Liver (tissue), 8 donors: ENCODE measurements at regions not wholly inside any gene's neighbourhood (a gene's known extent, or its start where the extent isn't known, plus 50 kb on each side); places are given as distances from the start of the nearest gene placed in this dataset.

ENCODE experiments used
- DNase-seq: peaks from one replicate; pipeline ENCODE4 v3.0.0-alpha.2; 2017; ENCODE audit warnings: low spot score
- H3K27ac ChIP-seq, 2 donors: one replicate each; pipeline ENCODE4 v1.7.0; 2013; ENCODE audit warnings: inconsistent platforms in 2 of 2, low read length in 2 of 2, control low read depth in 1 of 2, low read depth in 1 of 2, mild to moderate bottlenecking in 1 of 2
- H3K27me3 ChIP-seq, 4 donors: one replicate each; pipeline versions ENCODE4 v1.6.1 to v1.7.0; 2013; ENCODE audit warnings: low read length in 3 of 4, inconsistent platforms in 1 of 4, mild to moderate bottlenecking in 1 of 4, moderate library complexity in 1 of 4; ENCODE audit not compliant: control insufficient read depth in 4 of 4, insufficient read depth in 4 of 4
- H3K36me3 ChIP-seq, 4 donors: one replicate each; pipeline versions ENCODE4 v1.6.1 to v1.7.0; 2013; ENCODE audit warnings: low read length in 3 of 4, mild to moderate bottlenecking in 3 of 4, low read depth in 1 of 4, moderate library complexity in 1 of 4; ENCODE audit not compliant: control insufficient read depth in 4 of 4, insufficient read depth in 3 of 4
- H3K4me1 ChIP-seq, 4 donors: one replicate each; pipeline versions ENCODE4 v1.6.1 to v1.7.0; 2013; ENCODE audit warnings: low read length in 3 of 4, mild to moderate bottlenecking in 3 of 4, moderate library complexity in 1 of 4; ENCODE audit not compliant: control insufficient read depth in 4 of 4, insufficient read depth in 4 of 4
- H3K4me3 ChIP-seq, 3 donors: one replicate each; pipeline versions ENCODE4 v1.6.1 to v1.7.0; 2013; ENCODE audit warnings: low read length in 3 of 3, control low read depth in 1 of 3, low read depth in 1 of 3, mild to moderate bottlenecking in 1 of 3
- H3K9ac ChIP-seq, 2 donors: one replicate each; pipeline ENCODE4 v1.7.0; 2013; ENCODE audit warnings: low read length in 2 of 2, mild to moderate bottlenecking in 2 of 2, moderate library complexity in 2 of 2, control low read depth in 1 of 2, low read depth in 1 of 2
- H3K9me3 ChIP-seq, 4 donors: one replicate each; pipeline versions ENCODE4 v1.6.1 to v1.7.0; 2013; ENCODE audit warnings: low read length in 3 of 4; ENCODE audit not compliant: control insufficient read depth in 4 of 4
- FOXA1 ChIP-seq: IDR thresholded peaks from 2 replicates; pipeline ENCODE4 v1.6.1; 2016; ENCODE audit warnings: antibody characterized with exemption
- FOXA2 ChIP-seq: IDR thresholded peaks from 2 replicates; pipeline ENCODE4 v1.6.1; 2016; ENCODE audit warnings: antibody characterized with exemption
- GABPA ChIP-seq, 2 donors: IDR thresholded peaks in 1 of 2; conservative IDR thresholded peaks in 1 of 2; 2 replicates each; pipeline ENCODE4 v1.6.1; 2016; ENCODE audit warnings: antibody characterized with exemption in 2 of 2, mild to moderate bottlenecking in 1 of 2, moderate library complexity in 1 of 2
- HNF4G ChIP-seq: IDR thresholded peaks from 2 replicates; pipeline ENCODE4 v1.6.1; 2016; ENCODE audit warnings: antibody characterized with exemption
- JUND ChIP-seq, 2 donors: IDR thresholded peaks; 2 replicates each; pipeline ENCODE4 v1.6.1; 2016; ENCODE audit warnings: antibody characterized with exemption in 2 of 2
- NR2F2 ChIP-seq: IDR thresholded peaks from 2 replicates; pipeline ENCODE4 v1.6.1; 2016; ENCODE audit warnings: antibody characterized with exemption
- RAD21 ChIP-seq, 2 donors: IDR thresholded peaks; 2 replicates each; pipeline ENCODE4 v1.6.1; 2016; ENCODE audit warnings: antibody characterized with exemption in 2 of 2, mild to moderate bottlenecking in 2 of 2
- RXRA ChIP-seq, 2 donors: IDR thresholded peaks; 2 replicates each; pipeline ENCODE4 v1.6.1; 2017 to 2018; ENCODE audit warnings: antibody characterized with exemption in 2 of 2, mild to moderate bottlenecking in 1 of 2
- SP1 ChIP-seq: IDR thresholded peaks from 2 replicates; pipeline ENCODE4 v1.6.1; 2018; ENCODE audit warnings: antibody characterized with exemption, mild to moderate bottlenecking
- TAF1 ChIP-seq: conservative IDR thresholded peaks from 2 replicates; pipeline ENCODE4 v1.6.1; 2016; ENCODE audit warnings: antibody characterized with exemption, mild to moderate bottlenecking
- YY1 ChIP-seq: IDR thresholded peaks from 2 replicates; pipeline ENCODE4 v1.6.1; 2016; ENCODE audit warnings: antibody characterized with exemption, mild to moderate bottlenecking
- WGBS: extraction: QIAGEN DNeasy Blood & Tissue Kit; methylation state at CpG from one replicate; pipeline ENCODE4 v1.1.7; 2013; 5-methylcytosine and 5-hydroxymethylcytosine counted together
- TF ChIP-seq, protein P1 (sequence below): fragments of 150-350 bp; IDR thresholded peaks from 2 replicates; pipeline ENCODE4 v1.5.1; 2017; ENCODE audit warnings: improper control_type of control experiment, low read depth, low read length; ENCODE audit not compliant: missing input control
- TF ChIP-seq, protein P2 (sequence below): IDR thresholded peaks from 2 replicates; pipeline ENCODE4 v1.6.1; 2016; ENCODE audit warnings: antibody characterized with exemption, mild to moderate bottlenecking
- TF ChIP-seq, protein P3 (sequence below): IDR thresholded peaks from 2 replicates; pipeline ENCODE4 v1.6.1; 2016; ENCODE audit warnings: antibody characterized with exemption
- donor health status: healthy.
- donor health status: healthy.
- donor health status: healthy.
- donor health status: healthy.
- donor health status: healthy.

DNA sequence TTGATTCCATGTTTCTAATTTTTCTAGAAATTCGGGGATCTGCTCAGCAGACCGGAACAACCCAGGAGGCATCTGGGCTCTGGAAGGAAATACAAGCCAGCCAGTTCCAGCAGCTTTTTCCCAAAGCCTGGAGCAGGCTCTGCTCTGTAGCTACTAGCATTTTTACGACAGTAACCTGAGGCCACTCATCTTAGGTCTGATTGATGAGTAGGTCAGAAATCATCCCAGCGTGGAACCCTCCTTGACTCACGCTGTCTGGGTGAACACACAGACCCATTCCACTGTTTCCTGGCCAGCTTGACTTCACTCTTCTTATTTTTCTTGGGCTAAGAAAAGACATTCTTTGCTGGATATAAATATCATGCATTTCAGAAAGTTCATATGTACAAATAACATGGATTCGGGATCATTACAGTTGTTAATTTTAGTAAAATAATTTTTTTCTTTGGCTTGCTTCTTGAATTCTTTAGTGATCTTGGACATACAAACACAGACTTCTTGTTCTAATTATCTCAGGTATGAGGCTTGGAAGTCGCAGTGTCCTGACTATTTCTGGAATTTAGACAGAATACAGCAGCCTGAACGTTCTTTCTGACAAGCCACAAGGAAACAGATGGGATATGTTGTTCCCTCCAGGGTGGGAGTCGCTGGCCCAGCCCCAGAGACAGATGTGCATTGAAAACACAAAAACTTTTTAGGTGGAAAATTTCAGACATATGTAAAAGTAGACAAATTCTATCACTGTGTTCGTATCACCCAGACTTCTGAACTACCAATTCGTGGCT, 54.6 kb upstream of the PITRM1 start:
- H3K27ac ChIP-seq, result no peak overlapping the region
- H3K9me3 ChIP-seq, result no peaks in the 10 kb centered on the region
- H3K9ac ChIP-seq, result no peak overlapping the region
- no peak overlapping the region for H3K4me3 ChIP-seq
- TF ChIP-seq GABPA (IDR thresholded peaks at IDR 0.05 in 1 of 2, conservative IDR thresholded peaks at IDR 0.05 in 1 of 2) (no peak), RAD21 (IDR thresholded peaks at IDR 0.05) (no peak), TAF1 (no peak)
- DNase-seq, result no peak
- H3K36me3 ChIP-seq, result no peaks in the 10 kb centered on the region
- 67% methylated on average over 11 of the region's 11 CpGs for WGBS
- no peaks in the 10 kb centered on the region for H3K4me1 ChIP-seq
- peaks cover 0 to 10% (median 0%) of the 10 kb centered on the region in 4 donors for H3K27me3 ChIP-seq

DNA sequence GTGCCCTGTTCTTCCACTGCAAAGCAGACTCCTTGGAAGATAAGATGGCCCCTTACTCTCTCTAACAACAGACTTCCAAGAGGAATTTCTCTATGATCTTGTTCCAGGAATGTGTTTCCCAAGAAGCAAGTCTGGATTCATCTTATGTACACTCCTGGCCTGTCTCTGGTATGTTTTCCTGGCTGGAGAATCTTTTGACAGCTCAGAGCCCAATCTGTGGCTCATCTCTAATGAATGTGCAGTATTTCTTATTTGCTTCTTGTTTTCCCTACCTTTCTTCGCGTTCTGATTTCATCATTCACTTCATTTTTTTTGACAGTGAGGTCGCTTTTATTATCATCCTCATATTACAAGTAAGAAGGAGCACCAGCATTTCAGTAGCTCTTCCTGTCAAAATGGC, 53.0 kb upstream of the PITRM1 start:
- Histone ChIP-seq H3K9me3 (no peaks in the 10 kb centered on the region), H3K27me3 (peaks cover 0 to 10% (median 0%) of the 10 kb centered on the region in 4 donors), H3K4me3 (no peak overlapping the region), H3K27ac (no peak overlapping the region), H3K36me3 (no peaks in the 10 kb centered on the region), H3K9ac (no peak overlapping the region), H3K4me1 (no peaks in the 10 kb centered on the region)
- DNase-seq, result no peak
- 82% methylated on average over 3 of the region's 3 CpGs for WGBS
- no peak for TF ChIP-seq HNF4G
- no peak for TF ChIP-seq SP1
- TF ChIP-seq, protein P1, sequence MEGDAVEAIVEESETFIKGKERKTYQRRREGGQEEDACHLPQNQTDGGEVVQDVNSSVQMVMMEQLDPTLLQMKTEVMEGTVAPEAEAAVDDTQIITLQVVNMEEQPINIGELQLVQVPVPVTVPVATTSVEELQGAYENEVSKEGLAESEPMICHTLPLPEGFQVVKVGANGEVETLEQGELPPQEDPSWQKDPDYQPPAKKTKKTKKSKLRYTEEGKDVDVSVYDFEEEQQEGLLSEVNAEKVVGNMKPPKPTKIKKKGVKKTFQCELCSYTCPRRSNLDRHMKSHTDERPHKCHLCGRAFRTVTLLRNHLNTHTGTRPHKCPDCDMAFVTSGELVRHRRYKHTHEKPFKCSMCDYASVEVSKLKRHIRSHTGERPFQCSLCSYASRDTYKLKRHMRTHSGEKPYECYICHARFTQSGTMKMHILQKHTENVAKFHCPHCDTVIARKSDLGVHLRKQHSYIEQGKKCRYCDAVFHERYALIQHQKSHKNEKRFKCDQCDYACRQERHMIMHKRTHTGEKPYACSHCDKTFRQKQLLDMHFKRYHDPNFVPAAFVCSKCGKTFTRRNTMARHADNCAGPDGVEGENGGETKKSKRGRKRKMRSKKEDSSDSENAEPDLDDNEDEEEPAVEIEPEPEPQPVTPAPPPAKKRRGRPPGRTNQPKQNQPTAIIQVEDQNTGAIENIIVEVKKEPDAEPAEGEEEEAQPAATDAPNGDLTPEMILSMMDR, result no peak
- TF ChIP-seq, protein P2, sequence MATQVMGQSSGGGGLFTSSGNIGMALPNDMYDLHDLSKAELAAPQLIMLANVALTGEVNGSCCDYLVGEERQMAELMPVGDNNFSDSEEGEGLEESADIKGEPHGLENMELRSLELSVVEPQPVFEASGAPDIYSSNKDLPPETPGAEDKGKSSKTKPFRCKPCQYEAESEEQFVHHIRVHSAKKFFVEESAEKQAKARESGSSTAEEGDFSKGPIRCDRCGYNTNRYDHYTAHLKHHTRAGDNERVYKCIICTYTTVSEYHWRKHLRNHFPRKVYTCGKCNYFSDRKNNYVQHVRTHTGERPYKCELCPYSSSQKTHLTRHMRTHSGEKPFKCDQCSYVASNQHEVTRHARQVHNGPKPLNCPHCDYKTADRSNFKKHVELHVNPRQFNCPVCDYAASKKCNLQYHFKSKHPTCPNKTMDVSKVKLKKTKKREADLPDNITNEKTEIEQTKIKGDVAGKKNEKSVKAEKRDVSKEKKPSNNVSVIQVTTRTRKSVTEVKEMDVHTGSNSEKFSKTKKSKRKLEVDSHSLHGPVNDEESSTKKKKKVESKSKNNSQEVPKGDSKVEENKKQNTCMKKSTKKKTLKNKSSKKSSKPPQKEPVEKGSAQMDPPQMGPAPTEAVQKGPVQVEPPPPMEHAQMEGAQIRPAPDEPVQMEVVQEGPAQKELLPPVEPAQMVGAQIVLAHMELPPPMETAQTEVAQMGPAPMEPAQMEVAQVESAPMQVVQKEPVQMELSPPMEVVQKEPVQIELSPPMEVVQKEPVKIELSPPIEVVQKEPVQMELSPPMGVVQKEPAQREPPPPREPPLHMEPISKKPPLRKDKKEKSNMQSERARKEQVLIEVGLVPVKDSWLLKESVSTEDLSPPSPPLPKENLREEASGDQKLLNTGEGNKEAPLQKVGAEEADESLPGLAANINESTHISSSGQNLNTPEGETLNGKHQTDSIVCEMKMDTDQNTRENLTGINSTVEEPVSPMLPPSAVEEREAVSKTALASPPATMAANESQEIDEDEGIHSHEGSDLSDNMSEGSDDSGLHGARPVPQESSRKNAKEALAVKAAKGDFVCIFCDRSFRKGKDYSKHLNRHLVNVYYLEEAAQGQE, result no peak
- TF ChIP-seq YY1, result no peak
- TF ChIP-seq, protein P3, sequence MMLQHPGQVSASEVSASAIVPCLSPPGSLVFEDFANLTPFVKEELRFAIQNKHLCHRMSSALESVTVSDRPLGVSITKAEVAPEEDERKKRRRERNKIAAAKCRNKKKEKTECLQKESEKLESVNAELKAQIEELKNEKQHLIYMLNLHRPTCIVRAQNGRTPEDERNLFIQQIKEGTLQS, result no peak
- no peak for TF ChIP-seq FOXA1
- TF ChIP-seq NR2F2, result no peak

DNA sequence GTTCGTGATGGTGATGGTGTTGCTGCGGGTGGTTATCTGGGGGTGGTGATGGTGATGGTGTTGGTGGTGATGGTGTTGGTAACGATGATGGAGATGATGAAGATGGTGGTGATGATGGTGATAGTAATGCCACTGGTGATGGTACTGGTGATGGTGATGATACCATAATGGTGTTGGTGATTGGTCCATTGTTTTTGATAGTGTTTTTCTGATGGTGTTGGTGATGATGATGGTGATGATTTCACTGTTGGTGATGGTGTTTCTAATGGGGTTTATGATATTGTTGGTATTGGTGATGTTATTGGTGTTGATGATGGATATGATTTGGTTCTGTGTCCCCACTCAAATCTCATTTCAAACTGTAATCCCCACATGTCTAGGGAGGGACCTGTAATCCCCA, 51.7 kb upstream of the PITRM1 start:
- Histone ChIP-seq H3K4me3 (no peak overlapping the region), H3K27me3 (peaks cover 0 to 7% (median 0%) of the 10 kb centered on the region in 4 donors), H3K9me3 (no peaks in the 10 kb centered on the region), H3K27ac (no peak overlapping the region), H3K9ac (no peak overlapping the region), H3K36me3 (no peaks in the 10 kb centered on the region), H3K4me1 (no peaks in the 10 kb centered on the region)
- no peak for TF ChIP-seq GABPA (IDR thresholded peaks at IDR 0.05 in 1 of 2, conservative IDR thresholded peaks at IDR 0.05 in 1 of 2)
- no peak for TF ChIP-seq JUND (IDR thresholded peaks at IDR 0.05)
- TF ChIP-seq RXRA (IDR thresholded peaks at IDR 0.05), result no peak
- no peak for TF ChIP-seq FOXA2
- DNase-seq, result no peak
- WGBS, result 87% methylated on average over 3 of the region's 3 CpGs
